NK-92 treated with Interleukin-12 subunit alpha and Interleukin-12 subunit beta, amount 100 ng/mL, for 24 hours (cell line): ENCODE measurements at regions not wholly inside any gene's neighbourhood (a gene's known extent, or its start where the extent isn't known, plus 50 kb on each side); places are given as distances from the start of the nearest gene placed in this dataset.

ENCODE experiments used
- DNase-seq: peaks from one replicate; lab custom pipeline; 2025; lab: John Stamatoyannopoulos, UW

GRCh38 chr2:16817305-16818202 lies 151.9 kb upstream of the CYRIA start:
- DNase-seq, result no peak

GRCh38 chr2:16816522-16816921 lies 150.9 kb upstream of the CYRIA start:
- no peak for DNase-seq

GRCh38 chr2:16816016-16816415 lies 150.4 kb upstream of the CYRIA start:
- no peak for DNase-seq

GRCh38 chr2:16813593-16813992 lies 148.0 kb upstream of the CYRIA start:
- DNase-seq, result no peak

- no peak for DNase-seq
Observed at GRCh38 chr2:16798472-16798871, 132.8 kb upstream of the CYRIA start.

GRCh38 chr2:16791496-16791895 lies 125.9 kb upstream of the CYRIA start:
- DNase-seq, result no peak

- DNase-seq, result no peak
Observed at GRCh38 chr2:16785149-16785548, 119.5 kb upstream of the CYRIA start.

- no peak for DNase-seq
Observed at GRCh38 chr2:16784652-16785051, 119.0 kb upstream of the CYRIA start.

- DNase-seq, result no peak
Observed at GRCh38 chr2:16777123-16777870, 111.7 kb upstream of the CYRIA start.

GRCh38 chr2:16775899-16776231 lies 110.2 kb upstream of the CYRIA start:
- DNase-seq, result no peak

- DNase-seq, result no peak
Observed at GRCh38 chr2:16774980-16775898, 109.6 kb upstream of the CYRIA start.

- peak; percentile 26 for DNase-seq
Observed at GRCh38 chr2:16774091-16774490, 108.5 kb upstream of the CYRIA start.

GRCh38 chr2:16773080-16773713 lies 107.6 kb upstream of the CYRIA start:
- DNase-seq, result peak; percentile 17

- DNase-seq, result no peak
Observed at GRCh38 chr2:16767789-16768476, 102.3 kb upstream of the CYRIA start.

- DNase-seq, result no peak
Observed at GRCh38 chr2:16765356-16765755, 99.7 kb upstream of the CYRIA start.

GRCh38 chr2:16764487-16764886 lies 98.9 kb upstream of the CYRIA start:
- DNase-seq, result no peak

- no peak for DNase-seq
Observed at GRCh38 chr2:16763493-16763899, 97.9 kb upstream of the CYRIA start.

- no peak for DNase-seq
Observed at GRCh38 chr2:16763056-16763455, 97.4 kb upstream of the CYRIA start.

- no peak for DNase-seq
Observed at GRCh38 chr2:16760426-16760825, 94.8 kb upstream of the CYRIA start.

GRCh38 chr2:16756831-16757644 lies 91.4 kb upstream of the CYRIA start:
- peak; percentile 49 for DNase-seq
